Suppressor macrophage treated with lipopolysaccharide for 4 hours (primary cell): ENCODE measurements at regions not wholly inside any gene's neighbourhood (a gene's known extent, or its start where the extent isn't known, plus 50 kb on each side); places are given as distances from the start of the nearest gene placed in this dataset.

Experiments
- DNase-seq: peaks from one replicate; pipeline ENCODE4 v3.0.0-alpha.2; 2020

DNA sequence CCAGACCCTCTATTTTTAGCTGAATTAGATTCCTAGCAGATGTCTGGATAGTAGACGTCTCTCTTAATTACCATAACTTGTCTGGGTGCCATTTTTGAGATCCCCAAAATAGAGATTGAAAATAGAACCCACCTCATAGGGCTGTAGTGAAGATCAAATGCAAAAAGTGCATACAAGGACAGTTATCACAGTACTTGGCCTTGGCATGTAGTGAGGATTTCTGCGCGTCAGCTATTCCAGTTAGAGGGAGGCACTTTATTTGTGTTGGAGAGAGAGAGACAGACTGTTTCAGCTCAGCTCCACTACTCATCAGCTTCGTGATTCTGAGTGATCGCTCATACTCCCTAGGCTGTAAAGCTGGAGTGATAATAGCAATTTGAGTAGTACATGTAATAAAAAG lies 59.6 kb upstream of the CDH13 start:
- DNase-seq: no peak

DNA sequence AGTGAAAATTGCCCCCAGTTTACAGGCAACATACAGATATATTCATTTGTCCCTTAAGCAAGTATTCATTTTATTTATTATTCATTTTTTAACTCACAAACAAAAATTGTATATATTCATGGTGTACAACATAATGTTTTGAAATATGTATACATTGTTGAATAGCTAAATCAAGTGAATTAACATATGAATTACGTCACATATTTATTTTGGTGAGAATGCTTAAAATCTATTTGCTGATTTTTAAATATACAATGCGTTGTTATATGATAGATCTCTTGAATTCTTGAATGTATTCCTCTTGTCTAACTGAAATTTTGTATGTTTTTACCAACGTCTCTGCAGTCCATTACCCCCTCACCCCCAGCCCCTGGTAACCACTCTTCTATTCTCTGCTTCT lies 63.4 kb upstream of the CDH13 start:
- DNase-seq: no peak

DNA sequence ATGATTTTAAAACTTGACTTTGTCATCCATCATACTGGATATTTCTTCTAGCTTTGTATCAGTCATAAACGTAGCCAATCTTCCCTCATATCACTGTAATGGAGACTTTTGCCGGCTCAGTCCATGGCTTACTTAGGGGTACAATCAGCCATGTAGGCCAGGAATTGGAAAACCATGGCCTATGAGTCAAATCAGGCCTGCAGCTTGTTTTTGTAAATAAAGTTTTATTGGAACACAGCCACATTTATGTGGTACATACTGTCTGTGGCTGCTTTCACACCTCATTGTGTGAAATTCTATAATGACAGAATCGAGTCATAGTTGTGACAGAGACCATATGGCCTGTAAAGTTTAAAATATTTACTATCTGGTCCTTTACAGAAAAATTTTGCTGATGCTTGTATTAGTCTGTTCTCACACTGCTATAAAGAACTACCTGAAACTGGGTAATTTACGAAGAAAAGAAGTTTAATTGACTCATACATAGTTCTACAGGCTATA lies 64.5 kb upstream of the CDH13 start:
- DNase-seq: no peak

DNA sequence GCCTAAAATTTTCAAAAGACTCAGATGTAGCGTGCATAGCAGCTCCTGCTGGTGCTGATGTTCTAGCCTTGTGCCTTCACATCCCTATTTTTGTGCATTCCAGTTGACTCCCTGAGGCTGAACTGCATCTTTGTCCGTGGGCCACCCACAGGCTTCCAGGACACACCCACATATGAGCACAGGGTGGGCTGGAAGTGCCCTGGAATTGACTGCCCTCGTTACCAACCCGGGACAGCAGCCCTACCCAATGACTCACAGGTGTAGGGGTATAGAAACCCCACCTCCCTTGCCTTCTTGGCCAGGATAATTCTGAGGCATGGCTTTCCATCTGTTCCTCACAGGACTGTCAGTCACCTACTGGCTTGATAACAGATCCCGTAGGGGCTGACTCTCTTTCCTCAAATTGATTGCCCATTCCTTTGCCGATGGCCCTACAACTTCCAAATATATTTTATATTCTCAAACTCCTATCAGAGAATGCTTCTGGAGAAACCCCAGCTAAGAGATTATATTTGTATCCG lies 65.9 kb upstream of the CDH13 start:
- DNase-seq: no peak

DNA sequence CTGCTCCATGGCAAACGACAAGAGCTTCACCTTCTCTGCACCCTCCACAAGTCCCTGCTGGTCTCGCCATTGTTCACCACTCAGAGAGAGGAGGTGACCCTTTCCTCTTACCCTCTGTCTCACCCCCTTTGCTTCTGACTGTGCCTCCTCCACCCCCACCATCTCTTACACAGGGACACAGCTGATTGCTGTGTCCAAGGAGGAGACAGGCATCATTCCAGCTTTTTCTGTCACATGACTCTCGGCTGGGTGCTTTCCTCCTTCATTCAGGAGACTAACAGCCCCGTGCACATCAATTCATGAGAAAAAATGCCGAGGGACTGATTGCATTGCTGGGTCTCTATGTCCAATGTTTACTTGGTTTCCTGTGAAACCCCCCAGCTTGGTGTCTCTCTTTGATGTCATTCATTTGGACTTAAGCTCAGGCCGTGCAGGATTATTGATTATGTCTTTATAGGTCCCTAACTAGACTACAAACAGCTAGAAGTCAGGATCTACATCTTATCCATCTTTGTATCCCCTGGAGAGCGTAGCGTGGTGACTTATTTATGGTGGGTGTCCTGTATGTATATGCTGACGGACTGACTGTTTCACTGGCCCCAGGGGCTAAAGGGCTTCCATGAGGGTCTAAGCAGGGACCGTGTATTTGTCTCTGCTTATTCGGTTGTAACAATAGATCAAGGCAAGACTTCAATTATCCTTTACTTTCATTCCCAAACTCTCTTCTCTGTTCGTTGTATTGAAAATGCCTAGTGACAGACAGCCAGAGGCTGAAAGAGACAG lies 82.2 kb upstream of the CDH13 start:
- DNase-seq: no peak

DNA sequence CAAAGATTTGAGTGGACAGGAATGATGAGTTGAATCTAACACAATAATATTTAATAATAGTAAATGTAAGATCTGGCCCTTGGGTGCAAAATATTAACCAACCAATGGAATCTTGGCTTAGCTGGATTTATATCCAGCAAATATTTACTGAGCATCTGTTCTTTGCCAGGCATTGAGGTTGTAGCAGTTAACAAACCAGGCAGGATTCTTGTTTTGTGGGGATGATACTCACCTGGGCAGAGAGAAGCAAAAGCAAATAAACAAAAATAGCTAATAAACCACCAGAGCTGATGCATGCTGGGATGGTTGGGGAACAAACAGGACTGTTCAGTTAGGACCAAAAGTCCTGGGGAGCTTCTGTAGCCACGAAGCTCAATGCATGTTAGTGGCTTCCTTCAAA lies 84.1 kb upstream of the CDH13 start:
- no peak for DNase-seq

DNA sequence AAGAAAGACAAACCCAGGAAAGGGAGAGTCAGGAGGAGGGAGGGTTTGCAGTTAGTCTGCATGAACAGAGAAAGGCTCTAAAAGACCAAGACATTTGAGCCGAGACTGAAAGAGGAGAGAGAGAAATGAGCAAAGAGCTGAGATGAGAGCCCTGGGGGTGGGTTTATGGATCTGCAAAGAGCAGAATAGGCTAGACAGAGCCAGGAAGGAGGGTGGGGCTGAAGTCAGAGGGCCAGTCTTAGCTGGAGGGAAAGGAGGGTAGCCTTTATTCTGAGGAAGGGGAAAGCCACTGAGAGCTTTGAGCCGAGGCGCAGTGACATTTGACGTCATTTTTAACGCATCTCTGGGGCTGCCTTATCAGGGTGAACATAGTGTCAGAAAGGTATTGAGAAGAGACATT lies 85.7 kb upstream of the CDH13 start:
- no peak for DNase-seq

DNA sequence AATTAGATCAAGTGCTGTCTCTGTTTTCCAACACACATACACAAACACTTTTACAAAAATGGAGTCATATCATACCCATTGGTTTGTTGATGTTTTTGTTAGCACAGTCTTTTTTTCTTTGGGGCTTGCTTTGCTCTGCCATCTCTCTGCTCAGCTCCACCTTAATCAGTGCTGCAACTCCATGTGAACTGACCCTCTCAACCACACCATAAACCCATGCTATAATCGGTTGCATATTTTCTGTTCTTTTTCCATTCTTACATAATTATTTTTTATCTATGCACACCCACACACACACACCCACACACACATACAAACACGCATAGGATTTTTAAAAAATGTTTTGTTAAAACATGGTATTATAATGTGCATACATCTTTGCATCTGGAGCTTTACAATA lies 91.0 kb upstream of the CDH13 start:
- DNase-seq: no peak

DNA sequence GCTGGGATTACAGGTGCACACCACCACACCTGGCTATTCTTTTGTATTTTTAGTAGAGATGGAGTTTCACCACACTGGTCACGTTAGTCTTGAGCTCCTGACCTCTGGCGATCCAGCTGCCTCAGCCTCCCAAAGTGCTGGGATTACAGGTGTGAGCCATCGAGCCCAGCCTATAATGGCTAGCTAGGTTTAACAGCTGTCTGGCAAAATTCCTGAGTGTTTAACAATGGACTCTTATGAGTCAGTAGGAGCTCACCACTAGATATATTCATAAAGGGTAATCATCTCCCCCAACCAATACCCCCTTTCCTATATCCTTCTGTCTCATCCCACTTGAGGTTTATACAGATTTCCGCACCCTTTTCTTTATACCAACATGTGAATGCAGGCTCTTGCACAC lies 91.5 kb upstream of the CDH13 start:
- DNase-seq: no peak

DNA sequence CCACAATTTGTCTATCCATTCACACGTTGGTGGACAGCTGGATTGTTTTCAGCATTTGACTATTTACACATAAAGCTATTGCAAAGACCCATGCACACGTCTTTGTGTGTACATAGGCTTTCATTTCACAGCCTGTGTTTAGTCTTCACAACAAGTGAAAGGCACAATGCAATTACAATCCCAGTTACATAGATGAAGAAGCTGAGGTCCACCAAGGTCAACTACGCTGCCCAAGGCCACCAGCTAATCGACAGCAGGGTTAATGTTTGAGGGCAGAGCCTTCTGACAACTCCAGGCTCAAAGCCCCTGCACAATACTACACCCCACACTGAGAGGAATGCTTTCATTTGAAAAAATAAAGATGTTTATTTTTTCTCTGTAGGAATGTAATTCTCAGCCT lies 93.6 kb upstream of the CDH13 start:
- no peak for DNase-seq

DNA sequence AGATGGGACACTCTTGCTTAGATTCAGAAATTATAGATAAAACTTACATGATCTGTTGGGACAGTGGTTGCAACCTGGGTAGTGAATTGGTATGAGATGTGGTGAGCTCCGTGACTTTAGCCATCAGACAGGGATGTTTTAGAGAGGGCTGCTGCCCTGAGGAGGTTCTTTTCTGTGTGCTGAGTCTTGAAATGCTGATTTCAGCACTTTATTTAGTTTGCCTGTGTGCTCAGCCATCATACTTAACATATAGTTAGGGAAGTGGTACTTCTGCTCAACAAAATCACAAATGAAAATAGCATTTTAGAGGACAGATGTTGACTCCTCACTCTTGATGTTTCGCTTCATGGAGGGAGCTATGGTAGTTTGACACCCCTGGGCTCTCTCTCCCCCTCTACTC lies 95.9 kb upstream of the CDH13 start:
- DNase-seq: no peak

DNA sequence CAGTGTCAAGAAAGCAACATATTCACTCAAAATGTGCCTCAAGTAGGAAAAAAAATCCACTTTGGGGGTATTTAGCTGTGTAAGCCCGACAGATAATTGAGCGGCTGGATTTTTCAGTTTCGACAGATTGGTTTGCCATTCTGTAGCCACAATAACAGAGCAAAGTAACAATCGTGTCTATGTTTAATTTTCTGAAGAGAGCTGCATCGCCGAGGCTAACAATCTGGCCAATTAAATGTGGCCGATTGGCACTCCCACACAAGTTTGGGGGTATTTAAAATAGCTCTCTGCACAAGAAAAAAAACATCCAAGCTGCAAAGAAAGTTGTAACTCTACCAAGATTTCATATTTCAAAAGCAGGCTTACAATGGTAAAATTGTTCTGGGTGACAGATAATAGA lies 99.7 kb upstream of the CDH13 start:
- no peak for DNase-seq

DNA sequence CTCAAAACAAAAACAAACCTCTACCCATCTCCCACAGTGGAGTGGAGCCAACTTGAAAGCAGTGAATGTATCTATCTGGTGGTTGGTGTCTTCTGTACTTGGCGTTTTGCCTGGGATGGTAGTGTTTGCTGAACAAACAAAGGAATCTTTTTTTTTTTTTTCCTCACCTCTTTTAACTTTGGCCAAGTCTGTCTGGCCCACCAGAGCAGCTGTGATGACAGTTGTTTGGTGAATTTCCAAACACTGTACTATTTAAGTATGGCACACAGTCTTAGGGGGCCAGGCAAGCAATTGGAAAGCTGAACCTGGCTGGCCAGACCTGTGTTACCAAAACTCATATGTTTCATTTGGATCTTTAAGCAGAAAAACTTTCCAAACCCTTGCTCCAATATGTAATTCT lies 101.8 kb upstream of the CDH13 start:
- DNase-seq: no peak

DNA sequence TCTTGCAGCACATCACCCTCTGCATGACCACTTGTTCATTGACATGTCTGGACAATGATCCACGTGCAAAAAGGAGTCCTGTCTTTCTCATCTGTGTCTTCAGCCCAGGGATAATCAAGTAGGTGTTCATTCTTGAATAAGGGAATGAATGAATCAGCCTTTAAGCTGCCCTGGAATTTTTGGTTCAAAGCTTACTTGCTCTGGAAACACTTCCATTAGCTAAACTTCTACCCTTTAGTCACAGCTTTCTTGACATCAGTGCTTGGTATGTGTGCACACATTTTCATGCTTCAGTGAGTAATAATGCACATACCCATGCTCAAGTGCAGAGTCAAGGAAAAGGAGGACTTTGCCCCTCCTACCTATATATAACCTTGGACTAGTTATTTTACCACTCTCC lies 103.0 kb upstream of the CDH13 start:
- DNase-seq: no peak

DNA sequence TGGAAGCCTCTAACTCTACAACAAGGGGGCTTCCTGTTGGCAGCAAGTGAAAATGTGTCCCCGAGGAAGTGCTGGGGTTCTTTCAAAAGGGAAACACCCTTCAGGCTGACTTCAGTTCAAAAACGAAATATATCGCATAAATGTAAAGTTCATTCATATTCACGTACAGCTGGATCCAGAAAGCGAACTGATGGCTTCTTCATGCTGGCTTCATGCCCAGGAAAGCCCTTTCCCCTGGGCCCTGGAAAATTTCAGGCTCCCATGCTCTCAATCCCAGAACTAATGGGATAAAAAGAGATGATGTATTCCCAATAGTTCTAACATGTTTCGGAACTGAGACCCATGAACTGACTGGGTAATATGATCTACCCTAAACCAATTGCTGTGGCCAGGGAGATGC lies 104.7 kb upstream of the CDH13 start:
- DNase-seq: no peak

DNA sequence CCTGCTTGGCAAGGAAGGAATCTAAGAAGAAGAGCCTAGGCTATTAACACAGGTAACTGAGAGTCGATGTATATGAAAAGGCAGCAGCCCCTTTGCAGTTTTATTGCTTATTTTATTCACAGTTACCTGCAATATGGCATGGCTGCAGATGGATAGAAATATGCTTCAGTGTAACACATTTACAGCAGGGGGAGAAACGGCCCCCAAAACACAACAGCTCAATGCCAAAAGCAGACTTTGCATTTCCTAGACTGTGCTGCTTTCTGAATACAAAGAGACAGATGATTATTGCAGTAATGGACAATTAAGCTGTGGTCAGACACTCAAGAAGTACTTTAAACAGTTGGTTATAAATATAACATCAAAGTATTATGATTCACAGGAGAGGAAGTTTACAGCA lies 108.0 kb upstream of the CDH13 start:
- no peak for DNase-seq

DNA sequence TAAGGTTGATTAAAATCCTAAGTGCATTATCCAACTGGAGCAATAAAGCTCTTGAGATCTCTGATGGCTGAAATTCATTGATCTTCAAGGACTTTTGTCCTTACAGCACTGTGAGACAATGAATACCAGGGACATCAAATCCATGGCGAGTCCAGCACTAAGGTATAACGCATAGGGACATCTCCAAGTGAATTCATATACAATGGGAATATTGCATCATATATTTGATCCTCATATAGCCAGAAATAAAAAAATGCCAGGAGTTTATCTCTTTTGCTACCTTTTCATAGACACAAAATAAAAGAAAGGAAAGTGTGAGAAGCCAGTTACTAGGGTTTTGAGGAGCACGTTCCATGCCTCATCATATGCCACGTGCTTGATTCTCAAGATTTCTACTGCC lies 112.5 kb upstream of the CDH13 start:
- DNase-seq: no peak

DNA sequence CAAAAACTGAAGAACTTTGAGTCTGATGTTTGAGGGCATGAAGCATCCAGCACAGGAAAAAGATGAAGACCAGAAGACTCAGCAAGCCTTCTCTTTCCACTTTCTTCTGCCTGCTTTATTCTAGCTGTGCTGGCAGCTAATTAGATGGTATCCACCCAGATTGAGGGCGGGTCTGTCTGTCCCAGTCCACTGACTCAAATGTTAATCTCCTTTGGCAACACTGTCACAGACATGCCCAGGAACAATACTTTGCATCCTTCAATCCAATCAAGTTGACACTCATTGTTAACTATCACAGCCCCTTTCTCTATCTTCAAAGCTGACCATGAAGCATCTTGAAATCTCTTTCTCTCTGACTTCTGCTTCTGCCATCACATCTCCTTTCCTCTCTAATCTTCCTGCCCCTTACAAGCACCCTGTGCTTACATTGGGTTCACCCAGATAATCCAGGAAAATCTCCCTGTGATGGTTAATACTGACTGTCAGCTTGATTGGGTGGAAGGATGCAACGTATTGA lies 115.9 kb upstream of the CDH13 start:
- no peak for DNase-seq

DNA sequence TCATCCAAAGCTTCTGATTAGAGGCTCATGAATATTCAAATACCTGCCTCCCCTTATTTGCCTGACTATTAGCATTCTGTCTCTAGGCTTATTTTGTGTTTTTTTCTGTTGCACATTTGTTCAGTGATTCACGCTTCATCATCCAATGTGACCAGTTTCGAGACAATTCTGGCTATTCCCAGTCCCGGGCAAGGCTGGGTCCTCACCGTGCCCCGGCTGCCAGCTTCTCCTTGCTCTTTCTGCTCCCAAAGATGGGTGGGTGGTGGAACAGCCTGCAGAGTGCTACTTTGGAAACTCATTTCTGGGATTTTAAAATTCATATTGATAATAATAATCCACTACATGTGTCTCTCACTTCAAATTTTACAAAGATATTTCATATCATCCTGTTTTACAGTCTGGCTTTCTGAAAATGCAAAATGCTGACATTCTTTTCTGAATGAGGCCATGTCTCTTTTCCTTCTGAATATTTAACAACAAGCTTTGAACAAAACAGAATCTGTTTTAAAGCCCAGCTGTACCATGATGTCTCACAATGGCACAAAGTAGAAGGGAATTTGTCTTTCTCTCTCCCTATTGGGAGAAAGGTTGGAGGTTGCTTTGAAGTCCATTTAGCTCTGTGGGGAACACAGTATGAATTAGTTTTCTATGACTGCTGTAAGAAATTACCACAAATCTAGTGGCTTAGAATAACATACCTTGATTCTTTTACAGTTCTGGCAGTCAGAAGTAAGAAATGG lies 116.9 kb upstream of the CDH13 start:
- DNase-seq: no peak

DNA sequence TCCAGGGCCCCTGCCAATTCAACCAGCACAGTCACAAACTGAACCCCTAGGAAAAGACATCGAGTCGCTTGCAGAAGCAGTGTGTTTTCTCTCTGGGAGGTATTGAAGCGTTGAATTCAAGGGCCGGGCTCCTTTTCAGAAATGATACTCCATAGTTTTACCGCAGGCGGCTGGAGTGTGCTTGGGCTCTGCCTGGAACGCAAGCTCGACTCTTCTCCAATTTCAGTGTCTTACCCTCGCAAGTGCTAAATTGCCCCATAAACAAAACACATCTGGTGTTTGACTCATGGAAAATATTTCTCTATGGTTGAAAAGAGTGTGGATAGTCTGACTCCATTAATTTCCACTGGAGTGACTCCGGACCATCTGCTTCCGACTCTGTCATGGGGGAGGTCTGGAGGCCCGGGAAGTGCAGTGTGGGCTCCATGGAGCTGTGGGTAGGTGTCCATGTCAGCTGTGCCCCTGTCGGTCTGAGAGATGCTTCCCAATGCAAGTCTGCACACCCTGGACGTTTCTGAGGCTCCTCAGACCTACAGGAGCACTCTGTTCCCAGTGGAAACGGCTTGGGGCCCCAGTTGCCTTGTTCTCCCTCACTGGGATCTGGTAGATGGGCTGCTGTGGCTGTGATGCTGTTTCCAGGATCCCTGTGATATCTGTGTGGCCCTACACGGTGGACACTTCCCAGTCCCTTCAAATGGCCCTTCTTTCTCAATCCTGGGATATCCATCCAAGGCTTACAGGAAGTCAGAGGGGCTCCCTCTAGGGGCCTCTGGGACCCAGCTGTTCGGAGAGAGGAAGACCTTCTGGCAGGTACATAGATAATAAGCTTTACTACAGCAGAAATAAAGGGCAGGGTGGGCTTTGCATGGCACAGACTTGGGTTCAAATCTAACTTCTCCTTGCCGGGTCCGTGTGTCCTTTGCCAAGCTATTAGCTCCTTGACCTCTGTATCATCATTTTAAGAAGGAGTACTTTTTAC lies 119.8 kb upstream of the CDH13 start:
- DNase-seq: no peak

DNA sequence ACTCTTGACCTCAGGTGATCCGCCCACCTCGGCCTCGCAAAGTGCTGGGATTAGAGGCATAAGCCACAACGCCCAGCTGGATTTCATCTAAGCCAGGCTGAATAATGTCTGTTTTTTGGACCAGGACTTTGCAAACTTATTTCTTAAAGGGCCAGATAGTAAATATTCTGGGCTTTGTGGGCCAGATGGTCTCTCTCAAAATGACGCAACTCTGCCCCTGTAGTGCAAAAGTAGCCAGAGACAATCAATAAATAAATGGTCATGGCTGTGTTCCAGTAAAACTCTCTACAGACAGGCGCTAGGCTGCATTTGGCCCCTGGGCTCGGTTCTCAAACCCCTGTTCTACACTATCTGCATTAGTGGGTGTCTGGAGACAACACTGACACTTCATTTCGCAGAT lies 121.9 kb upstream of the CDH13 start:
- DNase-seq: no peak

DNA sequence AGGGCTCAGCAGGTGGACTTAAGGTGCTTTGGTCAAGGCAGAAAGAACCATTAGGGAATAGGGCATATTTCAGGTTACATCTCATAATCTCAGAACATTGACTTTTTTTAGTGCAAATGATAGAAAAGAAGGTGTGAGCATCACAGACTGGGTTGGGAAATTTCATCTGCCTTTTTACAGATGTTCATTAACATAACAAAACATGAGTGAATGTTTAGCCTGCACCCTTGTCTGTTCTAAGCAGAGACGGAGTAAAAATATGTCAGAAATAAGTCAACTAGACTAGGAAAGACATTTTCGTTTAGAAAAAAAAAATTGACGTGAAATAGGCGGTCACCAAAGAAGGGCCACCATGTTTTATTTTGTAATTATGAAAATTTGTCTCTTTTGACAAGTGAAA lies 127.5 kb upstream of the CDH13 start:
- DNase-seq: no peak

DNA sequence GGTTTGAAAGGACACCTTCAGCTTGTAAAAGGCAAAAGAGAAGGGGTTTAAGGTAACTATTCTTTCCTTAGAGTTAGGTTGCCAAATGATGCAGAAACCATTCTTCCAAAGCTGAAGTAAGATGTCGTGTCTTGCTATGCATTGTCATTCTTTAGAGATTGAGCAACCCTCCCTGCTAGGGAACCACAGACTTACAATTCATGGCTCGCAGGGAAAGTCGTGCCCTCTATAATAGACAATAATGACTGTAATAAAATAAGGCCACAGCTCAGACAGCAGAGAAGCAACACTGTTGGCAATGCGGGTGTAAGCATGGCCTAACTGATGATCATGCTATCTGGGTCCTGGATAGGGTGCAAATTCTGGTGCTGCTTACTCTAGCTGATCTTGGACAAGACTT lies 129.6 kb upstream of the CDH13 start:
- no peak for DNase-seq
